HG03280 (cell line): ENCODE measurements at regions not wholly inside any gene's neighbourhood (a gene's known extent, or its start where the extent isn't known, plus 50 kb on each side); places are given as distances from the start of the nearest gene placed in this dataset.
"Not testable (repeated sequence)": the region's sequence is repeated elsewhere in the genome, so short reads cannot be mapped to it uniquely, and the experiment has no call there.

Experiments used
- ATAC-seq: cut with Tn5 transposase; IDR thresholded peaks from one replicate; pipeline ENCODE4 v1.9.1; 2021; ENCODE audit warnings: mild to moderate bottlenecking, moderate library complexity; ENCODE audit not compliant: unreplicated experiment

DNA sequence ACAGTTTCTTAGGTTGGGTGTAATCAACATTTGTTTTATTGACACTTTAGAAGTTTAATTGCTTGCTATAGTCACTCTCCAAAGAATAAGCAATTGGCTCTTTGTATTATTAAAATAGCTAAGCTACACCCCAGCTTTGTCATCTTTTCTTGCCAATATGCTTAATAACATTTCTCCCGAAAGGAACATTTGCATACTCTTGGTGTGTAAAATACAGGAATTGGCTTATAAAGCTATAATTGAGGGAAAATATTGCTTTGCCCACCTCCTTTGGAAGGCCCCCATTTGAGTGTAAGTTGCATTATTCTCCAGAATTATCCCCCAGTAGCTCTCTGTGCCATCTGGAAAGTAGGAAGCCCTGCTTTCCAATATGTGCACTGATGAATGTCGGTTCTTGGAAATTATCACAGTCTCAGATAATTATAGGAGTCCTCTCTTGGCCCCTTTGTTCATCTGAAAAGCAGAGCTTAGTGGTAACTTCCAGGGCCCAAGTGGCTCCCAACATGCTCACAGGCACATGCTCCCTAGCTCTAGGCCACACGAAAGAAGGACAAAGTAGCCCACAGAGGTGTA, 92.4 kb upstream of the B3GAT2 start:
- ATAC-seq, result no peak

DNA sequence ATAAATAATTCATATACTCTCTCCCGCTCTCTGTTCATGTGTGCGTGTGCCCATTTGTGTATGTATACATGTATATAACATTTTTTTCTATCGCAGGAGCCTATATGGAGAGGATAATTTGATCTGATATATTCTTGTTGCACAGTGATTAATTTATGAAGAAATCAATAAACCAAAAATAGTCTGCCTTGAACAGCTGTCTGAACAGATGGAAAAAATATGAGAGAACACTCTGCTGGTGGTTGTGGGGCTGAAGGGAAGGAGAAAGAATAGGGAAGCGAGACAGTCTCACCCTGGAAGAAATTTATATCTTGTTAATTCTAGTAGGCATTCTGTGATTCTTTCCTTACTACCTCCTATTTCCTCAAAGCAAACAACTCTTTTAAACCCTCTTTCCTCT, 96.6 kb upstream of the B3GAT2 start:
- no peak for ATAC-seq

DNA sequence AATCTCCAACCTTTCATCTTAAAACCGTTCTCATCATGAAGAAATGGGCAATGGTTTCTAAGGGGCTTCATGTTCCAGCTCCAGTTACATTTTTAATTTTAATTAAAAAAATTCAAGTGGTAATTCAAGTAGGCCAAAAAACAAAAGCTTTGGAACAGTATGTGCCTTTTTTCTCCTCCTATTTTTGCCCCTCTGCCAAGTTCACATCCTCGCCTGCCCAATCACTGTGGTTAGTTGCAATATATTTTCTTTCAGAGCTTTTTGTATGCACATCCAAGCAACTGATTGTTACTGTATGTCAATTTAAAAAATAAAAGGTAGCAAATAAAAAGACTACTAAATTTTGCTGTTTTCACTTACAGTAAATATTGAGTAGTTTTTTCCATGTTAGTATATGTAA, 99.8 kb upstream of the B3GAT2 start:
- ATAC-seq, result no peak

DNA sequence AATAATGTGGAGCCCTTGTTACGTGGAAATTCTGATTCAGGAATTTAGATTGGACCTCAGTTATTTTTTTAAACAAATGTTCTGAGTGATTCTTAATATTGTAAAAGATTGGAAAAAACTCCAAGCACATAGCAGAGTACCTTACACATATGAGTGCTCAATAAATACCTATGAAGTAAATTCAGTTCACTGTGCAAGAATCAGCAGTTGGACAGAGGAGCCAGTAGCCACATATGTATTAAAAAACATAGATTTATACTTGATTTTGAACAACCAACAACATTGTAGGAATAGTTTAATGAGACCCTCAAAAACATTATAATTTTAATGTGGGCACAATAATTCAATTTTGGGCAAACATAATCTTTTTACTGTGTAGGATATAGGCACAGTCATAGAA, 109.3 kb upstream of the B3GAT2 start:
- no peak for ATAC-seq

DNA sequence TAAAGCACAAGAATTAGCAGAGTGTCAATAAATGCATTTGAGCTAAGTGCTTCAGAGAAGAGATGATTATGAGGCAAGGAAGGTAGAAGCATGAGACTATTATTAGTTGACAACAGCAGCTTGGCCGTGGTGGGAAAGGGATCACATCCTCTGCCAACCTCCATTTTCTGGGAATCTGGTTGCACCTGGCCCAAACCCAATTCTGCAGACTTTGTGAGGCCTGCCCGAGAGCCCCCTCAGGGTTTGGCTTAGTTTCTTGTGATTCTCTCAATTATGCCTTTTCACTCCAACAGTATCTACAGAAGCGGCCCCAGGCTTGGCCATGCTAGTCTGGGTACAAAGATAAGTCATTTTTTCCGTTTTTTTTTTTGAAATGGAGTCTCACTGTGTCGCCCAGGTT, 111.0 kb upstream of the B3GAT2 start:
- no peak for ATAC-seq

DNA sequence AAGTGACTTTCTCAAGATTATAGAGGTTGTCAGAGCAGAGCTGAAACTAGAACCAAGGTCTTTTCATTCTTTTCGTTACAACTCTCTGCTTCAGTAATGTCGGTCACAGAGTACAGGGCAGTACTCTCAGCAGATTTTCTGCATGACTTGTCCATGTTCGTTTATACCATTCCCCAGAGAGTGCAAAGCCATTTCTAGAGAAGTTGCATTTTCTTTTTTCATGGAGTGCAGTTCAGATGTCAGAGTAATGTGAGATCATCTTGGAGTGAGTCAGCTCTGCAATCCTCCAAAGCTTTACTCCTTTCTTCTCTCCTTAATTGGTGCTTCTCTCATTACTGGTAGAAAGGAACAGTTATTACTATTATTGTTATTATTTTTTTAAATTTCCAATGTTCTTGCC, 115.6 kb upstream of the B3GAT2 start:
- ATAC-seq, result no peak

DNA sequence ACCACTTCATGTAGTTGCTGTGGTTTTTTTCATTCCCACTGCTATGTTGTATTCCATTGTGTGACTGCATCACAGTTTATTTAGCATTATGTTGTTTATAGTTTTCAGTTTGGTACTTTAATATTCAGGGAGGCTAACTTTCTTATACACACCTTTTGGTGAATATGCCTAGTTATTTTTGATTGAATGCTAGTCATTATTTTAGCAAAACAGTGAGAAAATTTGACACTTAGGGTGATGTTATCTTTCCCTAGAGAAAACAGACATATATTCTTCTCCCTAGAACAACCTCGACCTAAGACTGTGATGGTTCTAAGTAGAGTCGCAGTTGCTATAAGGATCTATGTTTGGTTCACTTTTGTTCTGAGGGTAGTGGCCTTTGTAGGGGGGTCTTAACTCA, 120.8 kb upstream of the B3GAT2 start:
- no peak for ATAC-seq

DNA sequence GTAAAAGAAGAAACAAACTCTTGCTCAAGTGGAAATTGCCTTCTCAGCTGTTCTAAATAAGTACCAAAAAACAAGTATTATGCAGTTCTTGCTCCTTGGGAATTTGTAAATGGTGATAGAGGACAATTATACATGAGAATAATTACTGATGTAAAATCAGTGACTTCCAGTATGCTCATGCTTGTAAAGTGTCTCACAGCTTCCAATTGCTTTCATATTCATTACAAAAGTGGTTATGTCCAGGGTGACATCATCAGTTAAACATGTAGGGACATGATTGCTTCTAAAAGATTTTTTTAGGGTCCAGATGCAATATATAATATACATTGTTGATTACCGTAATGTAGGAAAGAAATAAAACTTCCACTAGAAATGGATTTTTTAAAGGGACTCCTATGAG, 122.8 kb upstream of the B3GAT2 start:
- ATAC-seq, result no peak

DNA sequence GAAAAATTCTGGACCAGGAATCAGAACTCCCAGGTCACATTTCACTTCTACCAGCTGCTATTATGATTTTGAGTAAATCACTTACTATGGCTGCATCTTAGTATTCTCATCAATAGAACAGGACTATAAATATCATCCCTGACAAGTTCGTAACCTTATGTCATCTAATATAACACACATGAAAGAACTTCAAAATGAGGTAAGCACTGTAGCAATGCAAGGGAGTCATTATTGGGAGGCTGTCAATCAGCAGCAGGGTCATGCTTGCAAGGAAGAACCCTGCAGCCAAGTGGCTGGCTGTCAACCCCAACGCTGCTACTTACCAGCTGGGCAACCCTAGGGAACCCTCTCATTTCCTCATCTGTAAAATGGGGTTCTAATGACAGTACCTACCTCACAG, 123.3 kb upstream of the B3GAT2 start:
- ATAC-seq, result no peak

DNA sequence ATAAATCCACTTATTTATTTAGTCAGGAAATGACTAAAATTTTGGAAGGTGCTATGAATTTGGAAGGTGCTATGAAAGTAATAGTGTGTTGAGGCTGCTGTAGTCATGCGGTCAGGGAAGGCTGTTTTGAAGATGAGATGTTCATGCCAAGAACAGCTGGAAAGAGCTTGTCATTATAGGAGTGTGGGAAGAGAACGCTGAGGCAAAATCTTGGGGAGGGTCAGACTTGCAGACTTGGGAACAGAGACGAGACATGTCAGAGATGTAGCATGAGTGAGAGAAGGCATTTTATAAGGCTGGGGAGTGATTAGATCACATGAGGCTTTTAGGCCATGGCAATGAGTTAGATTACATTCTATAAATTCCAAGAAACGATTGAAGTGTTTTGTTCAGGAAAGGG, 124.0 kb upstream of the B3GAT2 start:
- ATAC-seq, result no peak

DNA sequence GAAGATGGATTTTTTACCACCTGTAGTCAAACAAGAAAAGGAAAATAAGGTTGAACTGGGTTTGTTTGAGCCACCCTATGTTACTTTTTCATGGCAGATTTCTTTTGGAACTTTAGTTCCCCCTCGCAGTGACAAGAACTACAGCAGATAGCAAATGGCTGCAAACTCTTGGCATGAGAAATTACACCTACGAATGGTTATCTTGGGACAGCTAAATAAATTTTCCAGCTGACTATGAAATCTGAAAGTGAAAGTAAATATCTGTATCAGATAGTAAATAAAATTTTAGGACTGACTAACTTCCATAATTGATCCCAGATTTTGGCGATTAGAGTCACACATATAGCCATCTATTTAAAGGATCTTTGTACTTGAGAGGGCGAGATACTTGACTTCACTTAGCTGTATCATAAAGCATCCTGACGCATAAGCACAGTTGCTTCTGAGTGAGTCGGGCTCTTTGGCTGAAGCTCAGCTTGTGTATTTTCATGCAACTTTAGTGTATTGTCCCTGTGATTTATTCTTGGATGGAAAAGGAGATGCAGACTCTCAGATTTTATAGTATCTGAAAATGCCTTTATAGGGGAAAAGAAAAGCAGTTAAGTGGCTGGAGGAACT, 125.3 kb upstream of the B3GAT2 start:
- ATAC-seq, result no peak

DNA sequence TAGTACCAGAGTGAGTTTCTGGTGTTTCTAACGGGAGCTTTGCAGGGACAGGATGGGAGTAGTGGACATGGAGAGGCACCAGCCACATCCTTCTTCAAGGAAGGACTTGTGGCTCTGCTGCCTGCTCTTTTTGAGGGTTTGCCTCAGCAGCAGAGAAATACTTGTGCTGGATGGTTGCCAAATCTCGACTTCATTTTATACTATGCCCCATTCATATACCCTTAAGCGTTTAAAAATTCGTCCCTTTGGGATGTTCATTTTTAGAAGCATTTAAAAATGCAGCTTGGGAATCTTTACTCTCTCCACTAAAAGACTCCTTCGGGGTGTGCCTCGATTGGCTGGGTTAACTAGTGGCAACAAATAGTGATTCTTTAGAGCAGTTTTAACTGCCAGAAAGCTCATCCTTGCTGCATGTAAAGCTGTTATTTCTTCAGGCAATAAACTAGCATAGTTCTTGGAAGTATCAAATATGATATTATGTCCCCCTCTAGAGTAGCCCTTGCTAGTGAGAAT, 126.5 kb upstream of the B3GAT2 start:
- no peak for ATAC-seq

DNA sequence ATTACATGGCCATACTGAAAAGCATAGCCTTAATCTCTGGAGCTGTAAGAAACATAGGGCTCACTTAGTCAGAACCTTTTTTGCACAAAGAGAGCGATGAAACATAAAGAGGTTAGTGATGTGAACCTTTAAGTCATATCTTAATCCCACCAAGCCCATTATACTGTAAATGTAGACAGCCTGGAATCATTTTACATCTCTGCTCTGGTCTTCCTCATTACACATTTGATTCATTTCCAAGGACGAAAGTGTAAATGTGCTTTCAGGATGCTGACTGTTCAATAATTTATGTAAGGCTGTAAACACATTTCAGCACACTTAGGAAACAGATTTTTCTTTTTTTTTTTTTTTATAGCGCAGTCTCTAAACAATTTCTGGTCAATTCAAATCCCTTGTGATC, 131.3 kb upstream of the B3GAT2 start:
- no peak for ATAC-seq

DNA sequence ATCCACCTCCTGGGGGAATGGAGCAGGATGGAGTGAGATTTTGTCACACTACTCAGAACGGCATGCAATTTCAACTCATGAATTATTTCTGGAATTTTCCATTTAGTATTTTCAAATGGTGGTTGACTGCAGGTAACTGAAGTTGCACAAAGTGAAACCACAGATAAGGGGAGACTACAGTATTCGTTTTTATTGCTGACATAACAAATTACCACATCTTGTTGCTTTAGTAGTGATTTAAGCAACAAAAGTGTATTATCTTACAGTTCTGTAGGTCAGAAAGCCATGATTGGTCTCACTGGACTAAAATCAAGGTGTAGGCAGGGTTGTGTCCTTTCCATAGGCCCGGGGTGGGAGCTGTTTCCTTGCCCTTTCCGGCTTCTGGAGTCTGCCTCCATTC, 133.4 kb upstream of the B3GAT2 start:
- no peak for ATAC-seq

DNA sequence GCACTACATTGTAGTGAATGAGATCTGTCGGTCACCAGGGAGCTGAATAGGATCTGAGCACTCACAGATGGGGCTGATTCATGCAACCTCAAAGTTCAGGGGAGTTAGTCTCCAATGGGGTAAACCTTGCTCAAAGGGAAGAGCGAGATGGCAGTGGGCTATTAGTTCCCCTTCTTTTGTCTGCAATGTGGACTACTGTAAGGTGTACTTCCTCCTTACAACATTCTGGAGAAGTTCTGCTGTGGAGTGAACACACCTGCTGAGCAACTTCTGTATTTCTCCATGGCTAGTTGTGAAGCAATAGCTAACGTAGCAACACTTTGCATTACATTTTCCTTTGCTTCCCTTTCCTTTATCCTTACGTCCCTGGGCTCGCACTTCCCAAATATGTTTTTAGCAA, 134.3 kb upstream of the B3GAT2 start:
- ATAC-seq, result no peak

DNA sequence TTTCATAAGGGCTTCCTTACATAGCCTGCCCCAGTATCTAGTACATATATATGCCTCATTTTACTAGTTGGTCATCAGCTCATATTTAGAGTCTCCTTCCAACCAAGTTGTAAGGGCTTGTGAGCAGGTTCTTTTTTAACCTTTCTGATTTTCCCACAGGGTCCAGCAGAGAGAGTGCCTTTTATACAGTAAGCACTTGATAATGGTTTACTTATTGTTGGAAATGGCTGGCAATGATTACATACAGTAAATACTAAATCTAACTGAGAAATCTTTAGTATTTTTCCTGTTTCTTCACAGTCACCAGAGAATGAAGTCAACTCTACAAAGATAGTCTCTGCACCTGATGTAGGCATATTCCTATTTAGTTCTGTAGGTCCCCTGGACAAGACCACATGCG, 135.1 kb upstream of the B3GAT2 start:
- ATAC-seq, result no peak

DNA sequence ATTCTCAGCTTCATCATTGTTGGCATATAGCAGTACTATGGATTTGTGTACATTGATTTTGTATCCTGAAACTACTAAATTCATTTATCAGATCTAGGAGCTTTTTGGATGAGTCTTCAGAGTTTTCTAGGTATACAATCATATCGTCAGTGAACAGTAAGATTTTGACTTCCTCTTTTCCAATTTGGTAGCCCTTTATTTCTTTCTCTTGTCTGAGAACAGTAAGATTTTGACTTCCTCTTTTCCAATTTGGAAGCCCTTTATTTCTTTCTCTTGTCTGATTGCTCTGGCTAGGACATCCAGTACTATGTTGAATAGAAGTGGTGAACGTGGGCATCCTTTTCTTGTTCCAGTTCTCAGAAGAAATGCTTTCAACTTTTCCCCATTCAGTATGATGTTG, 140.4 kb upstream of the B3GAT2 start:
- ATAC-seq, result not testable (repeated sequence)

DNA sequence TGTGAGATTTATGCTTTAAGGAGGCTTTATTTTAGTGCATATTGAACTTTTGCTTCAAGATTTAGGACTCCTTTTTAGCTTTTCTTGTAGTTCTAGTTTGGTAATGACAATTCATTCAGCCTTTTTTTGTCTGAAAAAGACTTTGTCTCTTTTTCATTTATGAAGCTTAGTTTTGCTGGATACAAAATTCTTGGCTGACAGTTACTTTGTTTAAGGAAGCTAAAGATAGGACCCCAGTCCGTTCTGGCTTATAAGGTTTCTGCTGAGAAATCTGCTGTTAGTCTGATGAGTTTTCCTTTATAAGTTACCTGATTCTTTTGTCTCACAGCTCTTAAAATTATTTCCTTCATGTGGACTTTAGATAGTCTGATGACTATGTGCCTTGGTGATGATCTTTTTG, 142.8 kb upstream of the B3GAT2 start:
- ATAC-seq, result no peak

DNA sequence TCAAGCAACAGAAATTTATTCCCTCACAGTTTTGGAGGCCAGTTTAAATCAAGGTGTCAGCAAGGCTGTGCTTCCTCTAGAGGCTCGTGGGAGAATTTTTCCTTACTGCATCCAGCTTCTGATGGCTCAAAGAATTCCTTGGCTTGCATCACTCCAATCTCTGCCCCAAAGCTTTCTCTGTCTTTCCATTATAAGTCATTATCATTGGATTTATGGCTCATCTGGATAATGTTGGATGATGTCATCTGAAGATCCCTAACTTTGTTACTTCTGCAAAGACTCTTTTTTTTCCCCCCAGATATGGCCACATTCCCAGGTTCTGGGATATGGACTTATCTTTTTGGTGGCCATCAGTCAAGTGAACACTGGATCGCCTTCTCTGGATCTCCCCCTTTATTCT, 146.3 kb upstream of the B3GAT2 start:
- no peak for ATAC-seq

DNA sequence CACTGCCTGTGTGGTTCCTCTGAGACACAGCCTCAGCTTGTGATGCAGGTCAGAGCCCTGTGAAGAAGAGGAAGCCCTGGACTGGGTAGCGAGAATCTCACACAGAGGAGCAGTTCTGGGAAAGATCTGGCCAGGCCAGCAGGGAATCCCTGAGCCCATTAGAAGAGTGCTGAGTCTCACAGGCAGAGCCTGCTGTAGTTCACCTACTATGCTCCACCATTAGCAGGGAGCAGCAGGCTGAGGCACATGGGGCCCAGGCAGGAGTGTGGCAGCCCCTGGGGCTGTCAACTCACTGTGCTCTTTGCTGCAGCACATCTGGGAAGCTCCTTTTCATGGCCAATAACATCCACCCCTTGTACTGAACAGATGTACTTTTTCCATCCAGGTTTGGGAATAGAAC, 146.8 kb upstream of the B3GAT2 start:
- no peak for ATAC-seq

DNA sequence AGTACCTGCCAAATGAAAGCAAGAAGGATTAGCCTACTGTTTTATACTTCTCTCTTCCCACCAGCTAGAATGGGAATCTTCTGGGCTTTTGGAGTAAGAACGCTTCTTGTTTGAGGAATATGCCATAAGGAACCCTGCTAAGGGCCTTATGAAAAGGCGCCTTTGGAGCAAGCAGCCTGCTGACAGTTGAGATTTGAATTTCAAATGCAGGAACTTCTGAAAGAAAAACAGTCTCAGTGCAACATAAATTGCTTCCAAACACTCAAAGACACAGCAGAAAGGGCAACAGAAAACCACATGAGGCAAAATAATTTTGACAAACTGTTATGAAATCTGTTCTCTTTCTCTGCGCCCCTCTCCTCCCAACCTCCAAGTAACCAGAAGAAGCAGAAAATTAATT, 149.4 kb upstream of the B3GAT2 start:
- no peak for ATAC-seq

DNA sequence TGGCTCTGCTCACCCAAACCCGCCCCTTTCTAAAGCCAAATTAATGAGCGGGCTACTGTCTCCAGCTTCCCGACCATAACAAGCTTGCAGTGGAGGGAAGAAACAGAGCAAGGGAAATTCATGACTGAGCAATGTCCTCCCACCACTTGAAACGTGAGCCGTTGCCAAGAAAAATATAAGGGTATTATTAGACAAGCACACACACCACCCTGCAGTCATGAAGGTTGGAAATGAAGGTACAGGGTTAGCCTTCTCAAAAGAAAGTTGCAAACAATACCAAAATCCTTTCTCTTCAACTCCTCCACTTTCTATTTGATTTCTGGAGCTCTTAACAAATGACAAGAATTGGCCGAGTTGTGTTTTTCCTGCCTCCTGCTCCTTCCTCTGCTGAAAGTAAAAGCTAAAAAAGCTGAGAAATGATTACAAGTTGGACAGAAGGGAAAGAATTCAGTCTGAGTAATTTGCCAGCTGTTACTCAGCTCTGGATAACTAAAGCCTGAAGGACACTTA, 151.1 kb upstream of the B3GAT2 start:
- no peak for ATAC-seq

DNA sequence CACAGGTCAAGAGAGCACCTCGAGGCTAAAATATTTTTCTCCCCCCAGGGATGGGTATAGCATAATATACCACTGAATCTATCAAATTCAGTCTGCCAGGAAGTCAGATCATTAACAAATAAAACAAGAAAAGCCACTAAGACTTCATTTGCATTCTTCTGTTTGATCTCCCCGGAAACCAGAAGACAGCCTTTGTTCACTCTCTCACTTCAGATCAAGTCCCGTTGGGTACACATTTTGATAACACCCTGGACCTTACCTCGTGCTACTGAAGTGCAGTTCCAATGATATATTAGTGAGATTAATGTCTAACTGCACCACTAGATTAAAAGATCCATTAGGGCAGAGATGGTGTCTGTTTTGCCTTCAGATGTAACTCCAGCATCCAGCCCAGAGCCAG, 157.7 kb upstream of the B3GAT2 start:
- ATAC-seq, result no peak
